SKM-1 (cell line): ENCODE measurements at regions not wholly inside any gene's neighbourhood (a gene's known extent, or its start where the extent isn't known, plus 50 kb on each side); places are given as distances from the start of the nearest gene placed in this dataset.

Source experiments
- DNase-seq: peaks from one replicate; lab custom pipeline; 2025; ENCODE audit not compliant: unreplicated experiment; lab: John Stamatoyannopoulos, UW

DNA sequence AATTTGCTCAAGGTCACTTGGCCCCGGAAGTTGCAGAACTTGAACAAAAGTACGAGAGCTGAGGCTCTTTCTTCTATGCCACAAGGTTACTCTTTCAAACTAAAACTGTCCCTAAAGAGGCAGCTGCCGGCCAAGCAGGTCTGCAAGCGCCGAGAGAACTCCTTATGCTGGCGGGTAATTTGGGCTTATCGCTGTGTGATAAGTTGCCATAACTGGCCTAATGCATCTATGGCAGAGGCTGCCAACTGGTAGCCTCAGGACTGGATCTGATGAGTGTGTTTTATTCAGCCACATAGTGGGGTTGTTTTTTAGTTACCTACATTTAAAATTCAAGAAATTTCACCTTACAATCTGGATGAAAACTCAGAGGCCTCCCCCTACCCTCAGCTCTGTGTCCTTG is 68.1 kb upstream of the SPOCK1 start:
- no peak for DNase-seq

DNA sequence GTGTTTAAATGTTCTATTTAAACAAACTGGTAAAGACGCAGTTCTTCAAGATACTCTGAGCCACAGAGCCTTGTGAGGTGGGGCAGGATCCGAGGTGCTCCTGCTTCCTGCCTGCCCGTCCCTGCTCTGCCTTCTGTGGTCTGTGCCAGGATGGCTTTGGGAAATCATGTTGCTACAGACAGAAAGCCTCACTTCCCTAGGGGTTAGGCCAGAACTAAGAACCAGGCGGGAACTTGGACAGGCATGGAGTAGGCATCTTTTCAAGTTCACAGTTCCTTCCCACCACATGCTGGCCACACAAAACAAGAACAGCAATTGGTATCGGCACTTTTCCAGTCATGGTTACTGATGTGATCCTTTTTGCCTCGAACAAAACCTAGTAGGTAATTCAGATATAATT is 67.7 kb upstream of the SPOCK1 start:
- DNase-seq = no peak

DNA sequence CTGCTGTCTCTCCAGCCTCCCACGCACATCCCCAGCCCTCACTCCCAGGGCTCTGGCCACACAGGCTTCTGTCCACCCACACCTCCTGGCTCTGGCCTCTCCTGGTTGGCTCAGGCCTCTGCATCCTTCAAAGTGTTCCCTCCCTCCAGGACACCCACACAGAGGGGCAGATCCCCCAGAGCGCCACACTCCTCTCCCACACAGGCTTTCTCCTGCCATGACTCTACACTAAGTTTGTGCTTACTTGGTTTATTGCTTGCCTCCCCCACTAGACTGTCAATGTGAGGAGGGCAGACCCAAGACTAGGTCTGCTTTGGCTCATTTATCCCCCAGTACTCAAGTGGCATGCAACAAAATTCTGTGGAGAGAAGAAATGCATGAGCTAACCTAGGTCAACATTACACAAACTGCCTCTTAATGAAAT is 67.0 kb upstream of the SPOCK1 start:
- no peak for DNase-seq

DNA sequence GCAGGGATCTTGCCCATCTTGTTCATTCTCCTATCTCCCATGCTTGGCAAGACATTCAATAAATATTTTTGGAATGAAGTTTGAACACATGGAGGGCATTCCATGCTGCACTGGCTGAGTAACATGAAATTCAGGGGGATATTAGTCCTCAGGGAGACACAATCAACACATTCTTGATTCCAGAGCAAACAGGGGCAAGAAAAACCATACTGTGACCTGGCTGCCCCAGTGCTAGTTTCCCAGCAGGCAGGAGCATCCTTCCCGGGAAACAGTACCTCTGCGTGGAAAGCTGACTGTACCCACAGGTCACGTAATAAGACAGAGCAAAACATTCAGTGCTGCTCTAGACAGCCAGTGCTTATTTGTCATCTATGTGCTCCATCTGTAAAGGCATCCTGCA is 66.3 kb upstream of the SPOCK1 start:
- no peak for DNase-seq

DNA sequence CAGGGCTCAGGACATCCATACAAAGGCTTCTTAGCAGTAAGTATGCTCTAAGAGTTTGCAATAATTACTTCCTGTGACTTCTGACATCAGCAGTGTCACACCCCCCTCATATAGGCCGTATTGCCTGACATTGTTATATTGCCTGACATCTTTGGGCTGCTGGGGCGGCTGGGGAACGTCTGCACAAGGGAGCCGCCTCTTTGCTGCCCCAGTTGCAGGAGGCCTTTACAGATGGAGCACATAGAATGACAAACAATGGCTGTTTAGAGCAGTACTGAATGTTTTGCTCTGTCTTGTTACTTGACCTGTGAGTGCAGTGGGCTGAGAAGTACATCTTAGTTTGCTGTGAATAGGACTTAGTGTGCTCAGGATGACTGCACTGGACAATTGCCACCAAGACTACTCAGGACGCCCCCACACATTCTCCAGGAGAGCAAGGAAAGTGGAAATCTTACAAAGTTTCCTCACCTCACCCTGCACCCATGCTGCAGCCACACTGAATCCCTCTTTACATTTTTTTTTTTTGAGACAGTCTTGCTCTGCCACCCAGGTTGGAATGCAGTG is 65.4 kb upstream of the SPOCK1 start:
- DNase-seq = no peak

DNA sequence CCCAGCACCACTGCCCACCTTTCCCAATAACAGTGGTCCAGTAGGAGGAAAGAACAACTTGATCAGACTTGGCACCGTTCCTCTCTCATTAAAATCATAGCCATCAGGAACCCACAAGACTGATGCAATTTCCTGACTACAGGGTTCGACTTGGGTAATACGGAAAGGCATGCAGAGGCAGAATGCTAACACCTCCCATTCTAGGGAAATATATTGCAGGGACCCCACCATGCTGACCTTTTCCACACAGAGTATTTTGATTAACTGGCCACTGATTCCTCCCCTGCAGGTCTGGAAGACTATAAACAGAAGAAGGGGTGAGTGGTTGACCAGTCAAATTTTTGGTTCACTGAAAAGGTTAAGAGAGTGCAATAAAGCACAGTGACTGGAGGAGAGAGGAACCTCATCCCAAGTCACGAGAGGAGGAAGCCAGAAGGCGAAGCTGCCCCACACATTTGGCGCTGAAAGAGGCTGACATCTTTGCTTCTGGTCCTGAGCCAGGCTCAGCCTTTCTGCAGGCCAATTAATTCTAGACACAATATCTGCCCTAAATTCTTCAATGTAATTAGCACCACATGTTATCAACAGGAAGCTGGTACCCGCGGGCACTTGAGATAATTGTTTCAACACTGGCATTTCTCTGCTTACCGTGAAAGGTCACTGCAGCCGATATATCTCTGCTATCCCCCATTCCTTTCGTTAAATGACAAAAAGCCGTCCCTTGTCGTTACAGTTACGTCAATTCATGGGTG is 64.7 kb upstream of the SPOCK1 start:
- DNase-seq = peak; percentile 95

DNA sequence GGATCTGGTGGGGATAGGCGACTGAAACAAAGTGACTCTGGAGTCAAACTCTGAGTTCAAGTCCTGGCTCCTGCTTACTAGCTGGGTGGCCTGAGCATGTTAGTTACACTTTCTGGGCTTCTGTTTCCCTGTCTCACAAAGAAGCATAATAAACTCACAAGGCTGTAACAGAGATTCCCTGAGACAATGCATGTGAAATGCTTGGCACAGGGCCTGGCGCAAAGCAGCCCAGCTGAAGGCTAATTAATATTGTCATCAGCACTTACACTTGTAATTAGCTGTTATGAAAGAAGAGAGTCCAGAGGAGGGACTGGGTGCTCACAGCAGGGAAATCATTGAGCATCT is 64.1 kb upstream of the SPOCK1 start:
- no peak for DNase-seq

DNA sequence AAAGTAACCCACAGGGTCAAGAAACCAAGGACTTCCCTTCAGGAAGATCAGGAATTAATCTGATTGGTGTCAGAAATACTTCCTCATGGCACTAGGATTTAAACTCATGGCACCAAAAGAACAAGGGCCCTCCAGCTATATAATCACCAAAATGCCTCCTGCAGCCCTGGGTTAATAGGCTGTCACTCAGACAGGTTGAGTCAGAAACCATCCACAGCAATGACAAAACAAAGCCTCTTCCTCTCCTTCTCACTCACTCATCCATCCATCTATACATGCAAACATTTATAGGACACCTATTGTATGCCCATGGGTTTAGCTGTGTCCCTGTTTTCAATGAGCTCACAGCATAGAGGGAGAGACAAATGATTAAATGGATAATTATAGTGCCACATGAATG is 62.5 kb upstream of the SPOCK1 start:
- no peak for DNase-seq

DNA sequence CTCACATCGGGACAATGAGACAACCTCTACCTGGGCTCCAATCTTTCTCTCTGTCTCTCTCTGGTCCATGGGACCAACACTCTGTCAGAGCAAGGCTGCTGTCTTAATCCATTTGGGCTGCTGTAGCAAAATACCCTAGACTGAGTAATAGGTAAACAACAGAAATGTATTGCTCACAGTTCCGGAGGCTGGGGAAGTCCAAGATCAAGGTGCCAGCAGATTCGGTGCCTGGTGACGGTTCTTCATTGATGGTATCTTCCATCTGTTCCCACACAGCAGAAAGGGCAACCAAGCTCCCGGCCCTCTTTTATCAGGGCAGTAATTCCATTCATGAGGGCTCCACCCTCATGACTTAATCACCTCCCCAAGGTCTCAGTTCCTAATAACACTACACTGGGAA is 61.3 kb upstream of the SPOCK1 start:
- DNase-seq = no peak
